AG09319 (cell line): ENCODE measurements at regions not wholly inside any gene's neighbourhood (a gene's known extent, or its start where the extent isn't known, plus 50 kb on each side); places are given as distances from the start of the nearest gene placed in this dataset.

Experiments
- DNase-seq: peaks from one replicate; pipeline ENCODE4 v3.0.0-alpha.2; 2010; ENCODE audit warnings: low read depth; ENCODE audit errors: extremely low read depth
- CTCF ChIP-seq: IDR thresholded peaks from 2 replicates; pipeline ENCODE4 v1.5.1; 2011; ENCODE audit warnings: low read depth, mild to moderate bottlenecking, inconsistent platforms, low read length, moderate library complexity

GRCh38 chr3:474828-475227 is 278.3 kb downstream of the CHL1 start:
- DNase-seq = no peak

GRCh38 chr3:480070-480469 is 283.5 kb downstream of the CHL1 start:
- no peak for TF ChIP-seq CTCF
- no peak for DNase-seq

More at GRCh38 chr3:474828-475227, 278.3 kb downstream of the CHL1 start:
- TF ChIP-seq CTCF = no peak

GRCh38 chr3:481111-481510 is 284.5 kb downstream of the CHL1 start:
- TF ChIP-seq CTCF = no peak
- DNase-seq = no peak

GRCh38 chr3:481680-482079 is 285.1 kb downstream of the CHL1 start:
- no peak for DNase-seq
- TF ChIP-seq CTCF = no peak

- DNase-seq = no peak
- no peak for TF ChIP-seq CTCF
Measured at GRCh38 chr3:482479-482878, 285.9 kb downstream of the CHL1 start.

- DNase-seq = no peak
Measured at GRCh38 chr3:484341-484740, 287.8 kb downstream of the CHL1 start.

GRCh38 chr3:487614-488013 is 291.1 kb downstream of the CHL1 start:
- no peak for DNase-seq
- TF ChIP-seq CTCF = no peak

More at GRCh38 chr3:484341-484740, 287.8 kb downstream of the CHL1 start:
- no peak for TF ChIP-seq CTCF
